K562 (cell line): ENCODE measurements at regions not wholly inside any gene's neighbourhood (a gene's known extent, or its start where the extent isn't known, plus 50 kb on each side); places are given as distances from the start of the nearest gene placed in this dataset.

ENCODE experiments used
- BACH1 ChIP-seq: fragments of 200-800 bp; sonication (Bioruptor generic); IDR thresholded peaks from 2 replicates; pipeline ENCODE4 v1.6.1; 2016; ENCODE audit warnings: missing genetic modification characterization, missing compliant biosample characterization
- CHD2 ChIP-seq: IDR thresholded peaks from 2 replicates; pipeline ENCODE4 v1.6.1; 2011; ENCODE audit warnings: low read depth, low read length
- FOXA3 ChIP-seq, 2 experiments: fragments of 450-650 bp in 1 of 2; sonication (generic) in 1 of 2; formaldehyde crosslinking; IDR thresholded peaks in 1 of 2; conservative IDR thresholded peaks in 1 of 2; 2 replicates each; pipeline versions ENCODE4 v1.4.0 to v1.8.0; 2020 to 2022; ENCODE audit warnings: mild to moderate bottlenecking in 2 of 2, missing genetic modification reagents in 1 of 2
- GATA2 ChIP-seq: sonication (generic); formaldehyde crosslinking; IDR thresholded peaks from 2 replicates; pipeline ENCODE4 v1.4.0; 2020; ENCODE audit warnings: mild to moderate bottlenecking, missing genetic modification reagents
- MAX ChIP-seq: sonication (generic); formaldehyde crosslinking; IDR thresholded peaks from 2 replicates; pipeline ENCODE4 v1.9.0; 2022; ENCODE audit warnings: mild to moderate bottlenecking, missing genetic modification reagents
- NR2C1 ChIP-seq, 2 experiments: fragments of 450-650 bp; IDR thresholded peaks; 2 replicates each; pipeline ENCODE4 v1.6.1; 2017; ENCODE audit warnings: mild to moderate bottlenecking in 2 of 2, antibody characterized with exemption in 1 of 2, inconsistent platforms in 1 of 2, missing compliant biosample characterization in 1 of 2, missing genetic modification characterization in 1 of 2
- TAF1 ChIP-seq: IDR thresholded peaks from 2 replicates; pipeline ENCODE4 v1.6.1; 2011; ENCODE audit warnings: mild to moderate bottlenecking, low read length, moderate library complexity; ENCODE audit not compliant: insufficient read depth, control insufficient read depth, severe bottlenecking; ENCODE audit errors: extremely low read depth
- XRCC5 ChIP-seq: fragments of 200-400 bp; formaldehyde crosslinking; IDR thresholded peaks from 2 replicates; pipeline ENCODE4 v1.6.1; 2017; ENCODE audit warnings: low read depth, mild to moderate bottlenecking, low read length
- ZBTB1 ChIP-seq: sonication (generic); formaldehyde crosslinking; IDR thresholded peaks from 2 replicates; pipeline ENCODE4 v1.8.1; 2023; ENCODE audit warnings: missing genetic modification reagents, low read depth, mild to moderate bottlenecking, borderline replicate concordance
- ZNF175 ChIP-seq: fragments of 200-800 bp; sonication (Bioruptor generic); IDR thresholded peaks from 2 replicates; pipeline ENCODE4 v1.6.1; 2016; ENCODE audit warnings: low read depth, mild to moderate bottlenecking, missing genetic modification characterization, missing compliant biosample characterization
- ZNF184 ChIP-seq: sonication (generic); formaldehyde crosslinking; IDR thresholded peaks from 2 replicates; pipeline ENCODE4 v1.5.0; 2020; ENCODE audit warnings: missing genetic modification reagents
- ZNF274 ChIP-seq: IDR thresholded peaks from 2 replicates; pipeline ENCODE4 v1.6.1; 2011; ENCODE audit warnings: low read depth, mild to moderate bottlenecking, low read length, moderate library complexity, borderline replicate concordance
- ZZZ3 ChIP-seq: fragments of 450-650 bp; IDR thresholded peaks from 2 replicates; pipeline ENCODE4 v1.6.1; 2016; ENCODE audit warnings: antibody characterized with exemption, mild to moderate bottlenecking, moderate library complexity
- TF ChIP-seq, protein P1 (sequence below), 3 experiments: IDR thresholded peaks in 2 of 3; conservative IDR thresholded peaks in 1 of 3; 2 replicates each; pipeline ENCODE4 v1.5.1; 2011 to 2012; ENCODE audit warnings: low read length in 3 of 3, mild to moderate bottlenecking in 3 of 3, control low read depth in 2 of 3, improper control_type of control experiment in 1 of 3, inconsistent platforms in 1 of 3, low read depth in 1 of 3, mixed read lengths in 1 of 3, moderate library complexity in 1 of 3; ENCODE audit not compliant: insufficient read depth in 2 of 3

DNA sequence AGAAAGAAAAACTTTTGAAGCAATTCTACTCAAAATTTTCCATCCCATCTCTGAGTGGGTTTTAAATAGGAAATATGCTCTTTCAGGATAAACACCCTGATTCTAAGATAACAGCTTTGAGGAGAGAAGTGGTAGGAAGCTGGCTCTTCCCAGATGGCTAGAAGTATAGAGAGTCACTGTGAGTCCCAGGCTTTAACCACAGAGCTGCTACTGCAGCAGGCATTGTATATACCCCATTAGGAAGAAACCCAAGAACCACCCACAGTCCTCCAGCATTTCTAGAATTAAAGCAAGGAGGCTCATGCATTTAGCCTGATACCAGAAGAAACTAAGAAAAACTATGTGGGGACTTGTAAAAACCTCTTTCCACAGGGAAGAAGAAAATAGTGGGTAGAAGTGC lies 1405.6 kb upstream of the TENM4 start:
- TF ChIP-seq, protein P1, sequence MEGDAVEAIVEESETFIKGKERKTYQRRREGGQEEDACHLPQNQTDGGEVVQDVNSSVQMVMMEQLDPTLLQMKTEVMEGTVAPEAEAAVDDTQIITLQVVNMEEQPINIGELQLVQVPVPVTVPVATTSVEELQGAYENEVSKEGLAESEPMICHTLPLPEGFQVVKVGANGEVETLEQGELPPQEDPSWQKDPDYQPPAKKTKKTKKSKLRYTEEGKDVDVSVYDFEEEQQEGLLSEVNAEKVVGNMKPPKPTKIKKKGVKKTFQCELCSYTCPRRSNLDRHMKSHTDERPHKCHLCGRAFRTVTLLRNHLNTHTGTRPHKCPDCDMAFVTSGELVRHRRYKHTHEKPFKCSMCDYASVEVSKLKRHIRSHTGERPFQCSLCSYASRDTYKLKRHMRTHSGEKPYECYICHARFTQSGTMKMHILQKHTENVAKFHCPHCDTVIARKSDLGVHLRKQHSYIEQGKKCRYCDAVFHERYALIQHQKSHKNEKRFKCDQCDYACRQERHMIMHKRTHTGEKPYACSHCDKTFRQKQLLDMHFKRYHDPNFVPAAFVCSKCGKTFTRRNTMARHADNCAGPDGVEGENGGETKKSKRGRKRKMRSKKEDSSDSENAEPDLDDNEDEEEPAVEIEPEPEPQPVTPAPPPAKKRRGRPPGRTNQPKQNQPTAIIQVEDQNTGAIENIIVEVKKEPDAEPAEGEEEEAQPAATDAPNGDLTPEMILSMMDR (IDR thresholded peaks at IDR 0.05 in 2 of 3, conservative IDR thresholded peaks at IDR 0.05 in 1 of 3; ENCODE audit: insufficient read depth in 2 of 3, low read depth in 1 of 3, low read length in 3 of 3), result no peak
- TF ChIP-seq CHD2 (no peak), TAF1 (no peak), FOXA3 (CRISPR knock-in tag; conservative IDR thresholded peaks at IDR 0.05 in 1 of 2, IDR thresholded peaks at IDR 0.05 in 1 of 2) (no peak), ZNF175 (no peak), ZNF274 (no peak), ZNF184 (no peak), ZZZ3 (no peak), GATA2 (CRISPR knock-in tag) (no peak), MAX (no peak), BACH1 (tag) (no peak), ZBTB1 (CRISPR knock-in tag) (no peak), XRCC5 (no peak), NR2C1 (IDR thresholded peaks at IDR 0.05) (no peak), NR2C1 (tag; IDR thresholded peaks at IDR 0.05) (no peak)
